GM19455 (cell line): ENCODE measurements at regions not wholly inside any gene's neighbourhood (a gene's known extent, or its start where the extent isn't known, plus 50 kb on each side); places are given as distances from the start of the nearest gene placed in this dataset.
A peak's percentile ranks its signal among the peaks of the same experiment; 100 is the strongest.

ENCODE experiments used
- ATAC-seq: cut with Tn5 transposase; IDR thresholded peaks from one replicate; pipeline ENCODE4 v1.9.1; 2021; ENCODE audit not compliant: unreplicated experiment

- ATAC-seq = no peak
Measured at GRCh38 chr2:136223274-136223673, 105.3 kb upstream of the CXCR4 start.

- ATAC-seq = no peak
Measured at GRCh38 chr2:136222862-136223261, 104.9 kb upstream of the CXCR4 start.

- no peak for ATAC-seq
Measured at GRCh38 chr2:136221026-136221425, 103.1 kb upstream of the CXCR4 start.

DNA sequence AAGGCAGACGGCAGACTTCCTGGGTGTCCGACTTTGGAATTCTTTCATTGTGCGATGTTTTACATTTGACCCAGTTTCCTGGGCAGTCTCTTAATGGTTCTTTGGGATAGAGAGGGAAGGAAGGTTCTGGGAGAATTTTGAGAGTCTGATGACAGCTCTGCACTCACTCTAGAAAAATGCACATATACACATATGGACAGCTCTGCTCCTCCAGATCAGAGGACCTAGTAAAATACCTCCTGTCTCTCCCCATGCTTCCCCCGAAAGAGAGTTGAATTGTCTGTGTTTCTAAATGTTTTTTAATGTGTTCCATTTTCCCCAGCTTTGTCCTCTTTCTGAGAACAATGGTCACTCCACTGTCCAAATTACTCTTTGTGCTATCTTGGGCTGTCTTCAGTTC, 102.0 kb upstream of the CXCR4 start:
- no peak for ATAC-seq

DNA sequence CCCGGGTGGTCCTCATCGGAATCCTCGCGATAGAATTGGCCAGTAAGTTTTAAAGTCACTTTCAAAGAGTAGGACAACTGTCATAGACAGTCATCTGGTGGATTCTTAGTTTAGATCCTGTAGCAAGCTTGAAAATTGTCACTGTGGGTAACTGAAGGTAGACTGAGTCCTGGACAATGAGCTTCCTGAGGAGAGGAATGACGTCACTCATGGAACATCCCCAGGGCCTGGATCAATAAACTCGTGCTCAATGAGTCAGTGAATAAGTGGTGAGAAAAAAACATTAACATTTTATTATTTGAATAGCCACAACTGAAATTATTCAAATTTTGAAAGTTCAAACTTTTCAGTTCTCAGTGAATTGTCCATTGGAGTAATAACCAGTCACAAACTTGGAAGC, 101.4 kb upstream of the CXCR4 start:
- ATAC-seq = no peak

DNA sequence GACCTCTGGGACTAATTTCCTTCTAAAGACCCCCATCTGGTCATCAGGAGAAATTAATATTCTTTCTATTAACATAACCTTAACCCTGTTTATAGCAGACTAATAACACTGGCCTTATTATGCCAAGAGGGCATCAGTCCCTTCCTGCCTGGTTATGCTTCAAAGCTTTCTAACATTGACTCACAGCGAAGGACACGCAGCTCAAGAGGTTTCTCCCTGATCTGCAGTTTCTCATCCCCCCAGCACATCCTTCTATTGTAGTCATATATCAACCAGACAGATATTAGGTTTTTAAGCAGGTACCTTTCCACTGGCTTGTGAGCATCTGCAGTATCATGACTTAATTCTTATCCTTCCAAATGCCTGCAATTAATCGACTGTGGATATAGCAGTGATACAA, 100.0 kb upstream of the CXCR4 start:
- ATAC-seq = no peak

DNA sequence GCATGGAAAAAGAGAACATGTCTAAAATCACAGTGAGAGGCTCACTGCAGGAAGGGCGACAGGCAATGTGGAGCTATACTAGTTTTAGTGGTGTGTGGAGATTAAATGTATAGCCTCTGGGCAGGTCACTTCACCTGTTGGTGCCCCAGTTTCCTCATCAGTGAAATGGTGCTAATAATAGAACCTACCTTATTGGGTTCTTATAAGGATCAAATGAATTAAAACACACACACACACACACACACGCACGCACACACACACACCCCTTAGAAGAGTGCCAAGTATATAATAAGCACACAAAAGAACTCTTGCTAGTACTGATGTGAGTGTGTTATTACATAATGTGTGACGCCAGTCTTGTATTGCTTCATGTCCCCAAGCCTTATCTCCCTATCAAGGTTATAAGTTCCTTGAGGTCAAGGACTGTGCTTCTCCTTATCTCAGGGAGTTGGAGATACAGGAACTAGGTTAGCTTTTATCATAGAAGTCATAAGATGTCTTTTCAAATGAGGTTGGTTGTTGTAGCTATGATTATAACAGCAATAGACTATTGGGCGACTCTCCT, 98.0 kb upstream of the CXCR4 start:
- ATAC-seq = no peak

GRCh38 chr2:136215449-136215848, 97.5 kb upstream of the CXCR4 start:
- no peak for ATAC-seq

- no peak for ATAC-seq
Measured at GRCh38 chr2:136214307-136215200, 96.6 kb upstream of the CXCR4 start.

DNA sequence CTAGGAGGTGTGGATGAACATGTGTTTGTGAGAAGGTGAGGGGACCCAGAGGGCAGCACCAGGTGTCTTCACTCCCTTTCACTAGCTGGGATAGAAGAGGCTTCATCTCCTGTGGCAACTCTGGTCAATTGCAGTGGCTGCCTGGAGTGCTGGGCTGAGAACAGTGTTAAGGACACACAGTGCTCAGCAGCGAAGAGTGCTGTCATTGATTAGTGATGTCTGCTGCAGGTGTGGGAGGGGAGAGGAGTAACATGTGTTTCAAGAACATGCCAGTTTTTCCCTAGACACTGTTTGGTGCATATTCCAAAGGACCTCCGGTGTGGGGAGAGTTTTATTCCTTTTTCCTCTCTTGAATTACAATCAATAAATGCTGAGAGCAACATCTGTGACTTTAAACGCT, 95.9 kb upstream of the CXCR4 start:
- ATAC-seq = no peak

GRCh38 chr2:136212426-136213378, 94.8 kb upstream of the CXCR4 start:
- peak; percentile 73 for ATAC-seq

- no peak for ATAC-seq
Measured at GRCh38 chr2:136211701-136212100, 93.8 kb upstream of the CXCR4 start.

DNA sequence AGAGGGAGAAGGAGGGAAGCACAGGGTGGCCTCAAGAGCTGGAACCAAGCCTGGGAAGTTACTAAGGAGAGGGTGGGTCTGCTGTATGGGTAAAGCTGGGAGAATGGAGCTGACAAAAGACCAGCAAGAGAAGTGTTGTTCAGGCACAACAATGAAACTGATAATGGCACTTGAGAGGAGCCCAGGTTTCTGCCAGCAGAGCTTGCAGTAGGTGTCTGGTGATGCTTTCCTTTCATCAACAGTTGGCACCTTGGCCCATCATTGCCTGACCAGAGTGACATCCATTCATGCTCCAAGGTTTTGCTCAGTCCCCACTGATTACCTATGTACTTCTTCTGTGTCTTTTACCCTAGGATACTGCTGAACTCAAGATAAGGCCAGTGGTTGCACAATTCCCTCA, 92.9 kb upstream of the CXCR4 start:
- ATAC-seq = no peak

- no peak for ATAC-seq
Measured at GRCh38 chr2:136210455-136210805, 92.5 kb upstream of the CXCR4 start.

DNA sequence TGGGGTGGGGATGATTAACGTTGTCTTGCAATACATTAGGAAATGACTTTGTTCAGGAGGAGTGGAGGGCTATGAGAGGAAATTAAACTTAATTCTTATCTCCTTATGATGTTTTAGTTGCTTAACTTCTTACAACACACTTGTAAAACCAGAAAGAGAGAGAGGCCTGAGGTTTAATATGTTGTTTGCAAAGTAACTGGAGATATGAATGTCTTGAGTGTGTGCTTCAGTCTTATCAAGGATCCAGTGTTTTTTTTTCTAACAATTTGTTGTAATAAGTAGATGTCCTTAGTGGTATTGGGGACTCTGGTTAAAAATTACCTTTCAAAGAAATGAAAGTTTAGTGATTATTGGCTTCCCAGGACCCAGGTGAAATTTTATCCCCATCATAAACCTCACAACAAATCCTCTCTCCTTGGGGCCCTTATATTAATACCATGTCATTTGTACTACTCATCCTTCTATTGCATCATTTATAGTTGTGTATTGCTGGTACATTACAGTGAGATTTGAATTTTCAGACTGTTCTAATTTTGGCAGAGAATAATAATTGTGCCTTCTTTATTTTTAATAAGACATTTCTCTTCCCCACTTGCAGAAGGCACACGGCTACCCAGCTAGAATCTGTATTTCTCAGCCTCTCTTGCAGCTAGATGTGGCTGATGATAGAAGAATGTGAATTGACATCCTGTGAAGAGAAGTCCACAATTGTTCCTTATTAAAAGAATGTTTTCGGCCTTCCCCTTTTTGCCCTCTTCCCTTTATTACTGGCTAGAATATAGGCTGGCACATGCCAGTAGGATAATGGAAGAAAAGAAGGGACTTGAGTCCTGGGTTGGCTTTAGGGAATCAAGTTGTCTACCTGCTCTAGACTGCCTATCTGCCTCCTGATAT, 91.9 kb upstream of the CXCR4 start:
- ATAC-seq = no peak

- ATAC-seq = no peak
Measured at GRCh38 chr2:136208682-136209420, 90.9 kb upstream of the CXCR4 start.

DNA sequence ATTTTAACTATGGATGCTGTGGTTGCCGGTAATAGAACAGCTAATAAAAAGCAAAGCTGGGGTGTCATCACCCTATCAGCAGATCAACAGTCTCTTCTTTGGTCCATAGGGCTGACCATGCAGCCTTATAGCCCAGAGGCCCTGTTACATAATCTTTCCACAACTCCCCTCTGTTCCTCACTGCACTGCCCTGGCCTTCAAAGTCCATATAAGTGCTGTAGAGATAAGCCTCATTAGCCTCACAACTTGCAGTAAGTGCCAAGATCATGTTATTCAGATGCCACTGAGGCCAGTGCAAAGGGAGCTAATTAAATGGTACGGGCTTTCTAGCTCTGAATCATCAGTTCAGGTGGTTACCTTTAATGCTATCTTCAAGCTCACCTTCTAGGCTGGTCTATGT, 89.7 kb upstream of the CXCR4 start:
- ATAC-seq = peak; percentile 4

GRCh38 chr2:136207030-136207623, 89.2 kb upstream of the CXCR4 start:
- peak; percentile 45 for ATAC-seq

GRCh38 chr2:136206613-136207012, 88.7 kb upstream of the CXCR4 start:
- peak; percentile 91 for ATAC-seq

DNA sequence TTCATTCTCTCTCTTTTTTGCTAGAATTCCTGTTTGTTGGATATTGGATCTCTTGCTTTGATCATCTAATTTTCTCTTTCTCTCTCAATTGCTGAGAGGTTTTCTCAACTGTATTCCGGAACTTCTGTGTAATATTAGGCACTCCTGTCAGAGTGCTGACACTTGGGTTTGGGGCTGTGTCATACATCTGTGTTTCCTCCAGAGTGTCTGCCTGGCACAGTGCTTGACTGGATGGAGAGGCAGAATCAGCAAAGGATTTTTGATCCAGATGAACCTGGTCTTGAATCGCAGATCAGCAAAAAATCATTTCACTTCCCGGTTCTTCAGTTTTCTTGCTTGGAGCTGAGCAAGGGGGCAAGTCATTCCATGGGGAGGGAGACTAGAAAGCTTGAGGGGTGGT, 87.7 kb upstream of the CXCR4 start:
- ATAC-seq = no peak
